K562 (cell line): ENCODE measurements at regions not wholly inside any gene's neighbourhood (a gene's known extent, or its start where the extent isn't known, plus 50 kb on each side); places are given as distances from the start of the nearest gene placed in this dataset.

ENCODE experiments used
- ARNT ChIP-seq, 2 experiments: fragments of 450-650 bp; IDR thresholded peaks; 2 replicates each; pipeline ENCODE4 v1.6.1; 2016; ENCODE audit warnings: mild to moderate bottlenecking in 1 of 2
- ATF7 ChIP-seq: fragments of 450-650 bp; IDR thresholded peaks from 2 replicates; pipeline ENCODE4 v1.7.1; 2014; ENCODE audit warnings: mild to moderate bottlenecking, moderate library complexity
- CEBPB ChIP-seq: fragments of 450-650 bp; IDR thresholded peaks from 2 replicates; pipeline ENCODE4 v1.6.1; 2016; ENCODE audit warnings: missing genetic modification characterization, missing compliant biosample characterization
- SMC3 ChIP-seq: conservative IDR thresholded peaks from 2 replicates; pipeline ENCODE4 v1.6.1; 2011; ENCODE audit warnings: low read depth, low read length, improper control_type of control experiment; ENCODE audit not compliant: insufficient read depth
- STAT5B ChIP-seq: fragments of 250-450 bp; sonication (Bioruptor Pico); IDR thresholded peaks from 2 replicates; pipeline ENCODE4 v1.8.0; 2021; ENCODE audit warnings: mild to moderate bottlenecking, inconsistent platforms
- ZC3H11A ChIP-seq: IDR thresholded peaks from 2 replicates; pipeline ENCODE4 v1.6.1; 2012; ENCODE audit warnings: low read depth, low read length, improper control_type of control experiment
- ZNF274 ChIP-seq: IDR thresholded peaks from 2 replicates; pipeline ENCODE4 v1.6.1; 2011; ENCODE audit warnings: low read depth, mild to moderate bottlenecking, low read length, moderate library complexity, borderline replicate concordance
- ZNF41 ChIP-seq: fragments of 250-450 bp; sonication (Bioruptor Pico); conservative IDR thresholded peaks from 2 replicates; pipeline ENCODE4 v1.4.0; 2020; ENCODE audit warnings: mild to moderate bottlenecking
- ZNF431 ChIP-seq: sonication (generic); formaldehyde crosslinking; IDR thresholded peaks from 2 replicates; pipeline ENCODE4 v1.8.0; 2022; ENCODE audit warnings: mild to moderate bottlenecking, missing genetic modification reagents
- TF ChIP-seq, protein P1 (sequence below): sonication (generic); formaldehyde crosslinking; IDR thresholded peaks from 2 replicates; pipeline ENCODE4 v1.8.1; 2023; ENCODE audit warnings: mild to moderate bottlenecking, missing genetic modification reagents
- TF ChIP-seq, protein P2 (sequence below): fragments of 250-450 bp; sonication (Bioruptor Pico); IDR thresholded peaks from 2 replicates; pipeline ENCODE4 v1.5.1; 2021; ENCODE audit warnings: mild to moderate bottlenecking
- TF ChIP-seq, protein P3 (sequence below): fragments of 250-450 bp; sonication (Bioruptor Pico); IDR thresholded peaks from 2 replicates; pipeline ENCODE4 v1.5.0; 2022; ENCODE audit warnings: mild to moderate bottlenecking
- TF ChIP-seq, protein P4 (sequence below), 3 experiments: IDR thresholded peaks in 2 of 3; conservative IDR thresholded peaks in 1 of 3; 2 replicates each; pipeline ENCODE4 v1.5.1; 2011 to 2012; ENCODE audit warnings: low read length in 3 of 3, mild to moderate bottlenecking in 3 of 3, control low read depth in 2 of 3, improper control_type of control experiment in 1 of 3, inconsistent platforms in 1 of 3, low read depth in 1 of 3, mixed read lengths in 1 of 3, moderate library complexity in 1 of 3; ENCODE audit not compliant: insufficient read depth in 2 of 3

DNA sequence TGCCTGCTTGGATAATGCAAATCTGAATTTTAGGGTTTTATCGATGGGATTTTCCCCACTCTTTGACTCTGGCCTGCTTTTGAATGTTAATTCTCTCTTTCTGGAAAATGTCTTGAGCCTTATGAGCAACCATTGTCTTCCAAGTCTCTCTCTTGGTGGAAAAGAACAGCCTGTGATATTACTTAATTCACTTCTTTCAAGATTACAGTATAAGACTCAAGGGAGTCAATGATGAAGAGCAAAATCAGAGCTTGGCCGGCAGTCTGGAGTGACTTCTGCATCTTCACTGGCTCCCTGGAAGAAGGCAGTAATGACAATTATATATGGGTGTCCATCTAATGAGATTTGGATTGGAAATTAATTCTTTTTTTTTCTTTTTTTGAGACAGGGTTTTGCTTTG is 122.9 kb upstream of the ZEB2 start:
- TF ChIP-seq ZNF431 (no peak), ZNF41 (CRISPR knock-in tag) (no peak), ZNF274 (no peak), CEBPB (tag) (no peak), STAT5B (no peak), SMC3 (no peak), ARNT (IDR thresholded peaks at IDR 0.05) (no peak), ATF7 (no peak), ZC3H11A (no peak)
- TF ChIP-seq, protein P1, sequence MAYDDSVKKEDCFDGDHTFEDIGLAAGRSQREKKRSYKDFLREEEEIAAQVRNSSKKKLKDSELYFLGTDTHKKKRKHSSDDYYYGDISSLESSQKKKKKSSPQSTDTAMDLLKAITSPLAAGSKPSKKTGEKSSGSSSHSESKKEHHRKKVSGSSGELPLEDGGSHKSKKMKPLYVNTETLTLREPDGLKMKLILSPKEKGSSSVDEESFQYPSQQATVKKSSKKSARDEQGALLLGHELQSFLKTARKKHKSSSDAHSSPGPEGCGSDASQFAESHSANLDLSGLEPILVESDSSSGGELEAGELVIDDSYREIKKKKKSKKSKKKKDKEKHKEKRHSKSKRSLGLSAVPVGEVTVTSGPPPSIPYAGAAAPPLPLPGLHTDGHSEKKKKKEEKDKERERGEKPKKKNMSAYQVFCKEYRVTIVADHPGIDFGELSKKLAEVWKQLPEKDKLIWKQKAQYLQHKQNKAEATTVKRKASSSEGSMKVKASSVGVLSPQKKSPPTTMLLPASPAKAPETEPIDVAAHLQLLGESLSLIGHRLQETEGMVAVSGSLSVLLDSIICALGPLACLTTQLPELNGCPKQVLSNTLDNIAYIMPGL (CRISPR knock-in tag) = no peak
- TF ChIP-seq, protein P2, sequence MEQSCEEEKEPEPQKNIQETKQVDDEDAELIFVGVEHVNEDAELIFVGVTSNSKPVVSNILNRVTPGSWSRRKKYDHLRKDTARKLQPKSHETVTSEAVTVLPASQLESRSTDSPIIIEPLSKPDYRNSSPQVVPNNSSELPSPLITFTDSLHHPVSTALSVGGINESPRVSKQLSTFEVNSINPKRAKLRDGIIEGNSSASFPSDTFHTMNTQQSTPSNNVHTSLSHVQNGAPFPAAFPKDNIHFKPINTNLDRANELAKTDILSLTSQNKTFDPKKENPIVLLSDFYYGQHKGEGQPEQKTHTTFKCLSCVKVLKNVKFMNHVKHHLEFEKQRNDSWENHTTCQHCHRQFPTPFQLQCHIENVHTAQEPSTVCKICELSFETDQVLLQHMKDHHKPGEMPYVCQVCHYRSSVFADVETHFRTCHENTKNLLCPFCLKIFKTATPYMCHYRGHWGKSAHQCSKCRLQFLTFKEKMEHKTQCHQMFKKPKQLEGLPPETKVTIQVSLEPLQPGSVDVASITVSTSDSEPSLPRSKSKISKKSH (CRISPR knock-in tag) = no peak
- TF ChIP-seq, protein P3, sequence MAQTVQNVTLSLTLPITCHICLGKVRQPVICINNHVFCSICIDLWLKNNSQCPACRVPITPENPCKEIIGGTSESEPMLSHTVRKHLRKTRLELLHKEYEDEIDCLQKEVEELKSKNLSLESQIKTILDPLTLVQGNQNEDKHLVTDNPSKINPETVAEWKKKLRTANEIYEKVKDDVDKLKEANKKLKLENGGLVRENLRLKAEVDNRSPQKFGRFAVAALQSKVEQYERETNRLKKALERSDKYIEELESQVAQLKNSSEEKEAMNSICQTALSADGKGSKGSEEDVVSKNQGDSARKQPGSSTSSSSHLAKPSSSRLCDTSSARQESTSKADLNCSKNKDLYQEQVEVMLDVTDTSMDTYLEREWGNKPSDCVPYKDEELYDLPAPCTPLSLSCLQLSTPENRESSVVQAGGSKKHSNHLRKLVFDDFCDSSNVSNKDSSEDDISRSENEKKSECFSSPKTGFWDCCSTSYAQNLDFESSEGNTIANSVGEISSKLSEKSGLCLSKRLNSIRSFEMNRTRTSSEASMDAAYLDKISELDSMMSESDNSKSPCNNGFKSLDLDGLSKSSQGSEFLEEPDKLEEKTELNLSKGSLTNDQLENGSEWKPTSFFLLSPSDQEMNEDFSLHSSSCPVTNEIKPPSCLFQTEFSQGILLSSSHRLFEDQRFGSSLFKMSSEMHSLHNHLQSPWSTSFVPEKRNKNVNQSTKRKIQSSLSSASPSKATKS = no peak
- TF ChIP-seq, protein P4, sequence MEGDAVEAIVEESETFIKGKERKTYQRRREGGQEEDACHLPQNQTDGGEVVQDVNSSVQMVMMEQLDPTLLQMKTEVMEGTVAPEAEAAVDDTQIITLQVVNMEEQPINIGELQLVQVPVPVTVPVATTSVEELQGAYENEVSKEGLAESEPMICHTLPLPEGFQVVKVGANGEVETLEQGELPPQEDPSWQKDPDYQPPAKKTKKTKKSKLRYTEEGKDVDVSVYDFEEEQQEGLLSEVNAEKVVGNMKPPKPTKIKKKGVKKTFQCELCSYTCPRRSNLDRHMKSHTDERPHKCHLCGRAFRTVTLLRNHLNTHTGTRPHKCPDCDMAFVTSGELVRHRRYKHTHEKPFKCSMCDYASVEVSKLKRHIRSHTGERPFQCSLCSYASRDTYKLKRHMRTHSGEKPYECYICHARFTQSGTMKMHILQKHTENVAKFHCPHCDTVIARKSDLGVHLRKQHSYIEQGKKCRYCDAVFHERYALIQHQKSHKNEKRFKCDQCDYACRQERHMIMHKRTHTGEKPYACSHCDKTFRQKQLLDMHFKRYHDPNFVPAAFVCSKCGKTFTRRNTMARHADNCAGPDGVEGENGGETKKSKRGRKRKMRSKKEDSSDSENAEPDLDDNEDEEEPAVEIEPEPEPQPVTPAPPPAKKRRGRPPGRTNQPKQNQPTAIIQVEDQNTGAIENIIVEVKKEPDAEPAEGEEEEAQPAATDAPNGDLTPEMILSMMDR (IDR thresholded peaks at IDR 0.05 in 2 of 3, conservative IDR thresholded peaks at IDR 0.05 in 1 of 3; ENCODE audit: insufficient read depth in 2 of 3, low read depth in 1 of 3, low read length in 3 of 3) = no peak
